Tibial artery (tissue), 4 donors: ENCODE measurements at regions not wholly inside any gene's neighbourhood (a gene's known extent, or its start where the extent isn't known, plus 50 kb on each side); places are given as distances from the start of the nearest gene placed in this dataset.

ENCODE experiments used
- DNase-seq, 2 donors: peaks; one replicate each; pipeline ENCODE4 v3.0.0-alpha.2; 2019
- H3K27ac ChIP-seq, 2 donors: fragments of 200-600 bp; sonication (generic) in 1 of 2; 1 replicate in 1 of 2; 2 replicates in 1 of 2; pipeline ENCODE4 v1.5.1; 2018 to 2019; ENCODE audit warnings: mild to moderate bottlenecking in 1 of 2
- H3K27me3 ChIP-seq, 2 donors: fragments of 200-600 bp; sonication (generic) in 1 of 2; one replicate each; pipeline versions ENCODE4 v1.5.1 to v1.6.0; 2016 to 2019
- H3K36me3 ChIP-seq, 3 donors: fragments of 200-600 bp; sonication (generic) in 2 of 3; one replicate each; pipeline ENCODE4 v1.5.1; 2016 to 2019; ENCODE audit warnings: mild to moderate bottlenecking in 2 of 3
- H3K4me1 ChIP-seq, 4 donors: fragments of 200-600 bp; sonication (generic) in 2 of 4; 1 replicate in 3 of 4; 2 replicates in 1 of 4; pipeline ENCODE4 v1.5.1; 2016 to 2019
- H3K4me3 ChIP-seq, 2 donors: fragments of 200-600 bp; sonication (generic) in 1 of 2; 1 replicate in 1 of 2; 2 replicates in 1 of 2; pipeline ENCODE4 v1.5.1; 2018 to 2019; ENCODE audit warnings: mild to moderate bottlenecking in 2 of 2
- H3K9me3 ChIP-seq, 3 donors: fragments of 200-600 bp; sonication (generic) in 1 of 3; one replicate each; pipeline ENCODE4 v1.5.1; 2016 to 2019
- CTCF ChIP-seq, 2 experiments: fragments of 200-600 bp in 1 of 2; fragments of 450-650 bp in 1 of 2; IDR thresholded peaks; one replicate each; pipeline ENCODE4 v1.5.1; 2017 to 2019; ENCODE audit warnings: antibody characterized with exemption in 2 of 2, mild to moderate bottlenecking in 1 of 2, moderate library complexity in 1 of 2
- intact Hi-C: fragments of 100-400 bp; cut with DNase I; formaldehyde crosslinking; loops from one replicate; pipeline ENCODE4 v1.15.0; 2023; ENCODE audit warnings: low total_unique reads

- peaks cover 0 to 7% of the 10 kb centered on the region in 2 donors for H3K27me3 ChIP-seq
- H3K36me3 ChIP-seq: no peaks in the 10 kb centered on the region
- TF ChIP-seq CTCF (IDR thresholded peaks at IDR 0.05): no peak
- no peak overlapping the region for H3K27ac ChIP-seq
- DNase-seq: no peak
- H3K9me3 ChIP-seq: no peaks in the 10 kb centered on the region
- intact Hi-C loops: no loop called here
- H3K4me1 ChIP-seq: peaks cover 0 to 12% (median 0%) of the 10 kb centered on the region in 4 donors
- no peak overlapping the region for H3K4me3 ChIP-seq
Observed at GRCh38 chr6:1472643-1473042, 83.3 kb downstream of the FOXF2 start.

GRCh38 chr6:1473166-1473565 lies 83.8 kb downstream of the FOXF2 start:
- no peak for TF ChIP-seq CTCF (IDR thresholded peaks at IDR 0.05)
- H3K9me3 ChIP-seq: no peaks in the 10 kb centered on the region
- no peak for DNase-seq
- H3K36me3 ChIP-seq: no peaks in the 10 kb centered on the region
- peaks cover 0 to 7% of the 10 kb centered on the region in 2 donors for H3K27me3 ChIP-seq
- peaks cover 0 to 14% (median 0%) of the 10 kb centered on the region in 4 donors for H3K4me1 ChIP-seq
- intact Hi-C loops: no loop called here
- no peak overlapping the region for H3K27ac ChIP-seq
- no peak overlapping the region for H3K4me3 ChIP-seq

GRCh38 chr6:1473598-1473997 lies 84.2 kb downstream of the FOXF2 start:
- intact Hi-C loops: no loop called here
- Histone ChIP-seq H3K27ac (no peak overlapping the region), H3K4me1 (peaks cover 0 to 14% (median 0%) of the 10 kb centered on the region in 4 donors), H3K9me3 (no peaks in the 10 kb centered on the region), H3K27me3 (peaks cover 0 to 7% of the 10 kb centered on the region in 2 donors), H3K4me3 (no peak overlapping the region), H3K36me3 (no peaks in the 10 kb centered on the region)
- no peak for TF ChIP-seq CTCF (IDR thresholded peaks at IDR 0.05)
- DNase-seq: no peak

GRCh38 chr6:1474205-1474604 lies 84.8 kb downstream of the FOXF2 start:
- Histone ChIP-seq H3K36me3 (no peaks in the 10 kb centered on the region), H3K4me3 (no peak overlapping the region), H3K4me1 (peaks cover 0 to 14% (median 0%) of the 10 kb centered on the region in 4 donors), H3K27me3 (peaks cover 0 to 5% of the 10 kb centered on the region in 2 donors), H3K27ac (no peak overlapping the region), H3K9me3 (no peaks in the 10 kb centered on the region)
- DNase-seq: no peak
- intact Hi-C loops: no loop called here
- TF ChIP-seq CTCF (IDR thresholded peaks at IDR 0.05): no peak

- Histone ChIP-seq H3K4me3 (no peak overlapping the region), H3K4me1 (peaks cover 0 to 14% (median 0%) of the 10 kb centered on the region in 4 donors), H3K9me3 (no peaks in the 10 kb centered on the region), H3K27ac (no peak overlapping the region), H3K27me3 (peaks cover 0 to 5% of the 10 kb centered on the region in 2 donors), H3K36me3 (no peaks in the 10 kb centered on the region)
- intact Hi-C loops: no loop called here
- no peak for DNase-seq
- no peak for TF ChIP-seq CTCF (IDR thresholded peaks at IDR 0.05)
Observed at GRCh38 chr6:1475174-1475573, 85.8 kb downstream of the FOXF2 start.
